ENCODE measurements at regions not wholly inside any gene's neighbourhood (a gene's known extent, or its start where the extent isn't known, plus 50 kb on each side); places are given as distances from the start of the nearest gene placed in this dataset.

DNA sequence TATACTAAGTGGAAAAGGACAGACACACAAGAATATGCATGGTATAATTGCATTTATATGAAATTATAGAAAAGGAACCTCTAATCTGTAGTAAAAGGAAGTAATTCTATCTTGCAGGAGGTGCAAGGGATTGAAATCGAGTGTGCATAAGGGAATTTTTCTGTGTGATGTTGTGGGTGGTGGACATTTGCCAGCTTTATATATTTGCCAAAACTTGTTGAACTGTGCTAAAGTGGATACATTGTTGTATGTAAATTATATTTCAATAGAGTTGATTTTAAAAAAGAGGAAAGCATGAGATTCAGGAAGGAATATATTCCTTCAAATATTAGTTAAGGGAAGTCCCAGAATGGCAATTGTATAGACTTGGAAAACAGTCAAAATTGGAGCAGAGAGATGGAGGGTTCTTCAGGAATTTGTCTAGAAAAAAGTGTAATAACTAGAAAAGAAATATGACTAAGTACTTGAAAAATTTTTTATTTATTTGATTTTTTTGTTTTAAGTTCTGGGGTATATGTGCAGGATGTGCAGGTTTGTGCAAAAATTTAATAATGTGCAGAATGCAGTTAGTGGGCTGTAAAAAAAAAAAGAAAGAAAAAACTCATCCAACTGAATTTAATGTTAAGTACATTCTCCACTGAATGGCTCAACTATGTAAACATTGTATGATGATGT lies 96.1 kb downstream of the ARL4A start:
- Histone ChIP-seq H3K27me3 (replicated peaks; ENCODE audit: insufficient read depth, low read depth, low read length, poor library complexity) (no peaks in the 10 kb centered on the region), H3K4me3 (ENCODE audit: low read depth, low read length, poor library complexity, severe bottlenecking) (no peak overlapping the region), H3K27ac (ENCODE audit: low read depth, low read length, poor library complexity, severe bottlenecking) (no peak overlapping the region), H3K36me3 (ENCODE audit: insufficient read depth, low read length, poor library complexity, severe bottlenecking) (no peaks in the 10 kb centered on the region), H3K4me1 (ENCODE audit: insufficient read depth, low read length, poor library complexity, severe bottlenecking) (no peaks in the 10 kb centered on the region), H3K9me3 (ENCODE audit: low read depth, low read length, poor library complexity, severe bottlenecking) (no peaks in the 10 kb centered on the region)
- intact Hi-C loops (cut with micrococcal nuclease; ENCODE audit: unreplicated experiment) = no loop called here
- BruUV-seq (replicated peaks) = no TSS peak
- ChIA-PET POLR2A (ENCODE audit: low non-redundant PET) (no interaction called here), CTCF (no interaction called here)
- no peak for DNase-seq (ENCODE audit: low spot score)
- TF ChIP-seq, protein P1, sequence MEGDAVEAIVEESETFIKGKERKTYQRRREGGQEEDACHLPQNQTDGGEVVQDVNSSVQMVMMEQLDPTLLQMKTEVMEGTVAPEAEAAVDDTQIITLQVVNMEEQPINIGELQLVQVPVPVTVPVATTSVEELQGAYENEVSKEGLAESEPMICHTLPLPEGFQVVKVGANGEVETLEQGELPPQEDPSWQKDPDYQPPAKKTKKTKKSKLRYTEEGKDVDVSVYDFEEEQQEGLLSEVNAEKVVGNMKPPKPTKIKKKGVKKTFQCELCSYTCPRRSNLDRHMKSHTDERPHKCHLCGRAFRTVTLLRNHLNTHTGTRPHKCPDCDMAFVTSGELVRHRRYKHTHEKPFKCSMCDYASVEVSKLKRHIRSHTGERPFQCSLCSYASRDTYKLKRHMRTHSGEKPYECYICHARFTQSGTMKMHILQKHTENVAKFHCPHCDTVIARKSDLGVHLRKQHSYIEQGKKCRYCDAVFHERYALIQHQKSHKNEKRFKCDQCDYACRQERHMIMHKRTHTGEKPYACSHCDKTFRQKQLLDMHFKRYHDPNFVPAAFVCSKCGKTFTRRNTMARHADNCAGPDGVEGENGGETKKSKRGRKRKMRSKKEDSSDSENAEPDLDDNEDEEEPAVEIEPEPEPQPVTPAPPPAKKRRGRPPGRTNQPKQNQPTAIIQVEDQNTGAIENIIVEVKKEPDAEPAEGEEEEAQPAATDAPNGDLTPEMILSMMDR (conservative IDR thresholded peaks at IDR 0.05; ENCODE audit: low read depth, low read length) = no peak
- TF ChIP-seq EZH2 (IDR thresholded peaks at IDR 0.05; ENCODE audit: borderline replicate concordance, low read depth, low read length, poor library complexity, severe bottlenecking) = no peak

DNA sequence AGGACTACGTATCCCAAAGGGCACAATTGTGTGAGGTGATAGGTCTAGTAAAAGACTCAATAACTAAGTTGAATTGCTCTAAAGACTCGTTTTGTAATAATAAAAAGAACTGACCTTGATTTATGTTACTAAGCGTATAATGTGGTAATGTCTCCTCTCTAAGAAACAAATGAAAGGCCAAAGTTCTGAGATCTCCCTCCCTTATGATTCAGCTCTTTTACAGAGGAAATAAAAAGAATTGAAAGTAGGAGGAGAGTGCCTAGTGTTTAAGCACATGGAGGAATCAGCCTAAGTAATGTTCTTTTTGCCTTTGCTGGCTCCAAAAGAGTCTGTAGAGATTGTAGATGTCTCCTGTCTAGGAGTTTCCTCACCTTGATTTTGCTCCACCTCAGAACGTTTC lies 98.0 kb downstream of the ARL4A start:
- H3K9me3 ChIP-seq (ENCODE audit: low read depth, low read length, poor library complexity, severe bottlenecking) = no peaks in the 10 kb centered on the region
- no TSS peak for BruUV-seq (replicated peaks)
- no peak for DNase-seq (ENCODE audit: low spot score)
- CTCF ChIA-PET = no interaction called here
- intact Hi-C loops (cut with micrococcal nuclease; ENCODE audit: unreplicated experiment) = no loop called here
- no peak overlapping the region for H3K27ac ChIP-seq (ENCODE audit: low read depth, low read length, poor library complexity, severe bottlenecking)
- TF ChIP-seq EZH2 (IDR thresholded peaks at IDR 0.05; ENCODE audit: borderline replicate concordance, low read depth, low read length, poor library complexity, severe bottlenecking) = no peak
- TF ChIP-seq, protein P1 (conservative IDR thresholded peaks at IDR 0.05; ENCODE audit: low read depth, low read length) = no peak
- H3K36me3 ChIP-seq (ENCODE audit: insufficient read depth, low read length, poor library complexity, severe bottlenecking) = no peaks in the 10 kb centered on the region
- H3K27me3 ChIP-seq (replicated peaks; ENCODE audit: insufficient read depth, low read depth, low read length, poor library complexity) = no peaks in the 10 kb centered on the region
- no peak overlapping the region for H3K4me3 ChIP-seq (ENCODE audit: low read depth, low read length, poor library complexity, severe bottlenecking)
- no peaks in the 10 kb centered on the region for H3K4me1 ChIP-seq (ENCODE audit: insufficient read depth, low read length, poor library complexity, severe bottlenecking)
- POLR2A ChIA-PET (ENCODE audit: low non-redundant PET) = no interaction called here

DNA sequence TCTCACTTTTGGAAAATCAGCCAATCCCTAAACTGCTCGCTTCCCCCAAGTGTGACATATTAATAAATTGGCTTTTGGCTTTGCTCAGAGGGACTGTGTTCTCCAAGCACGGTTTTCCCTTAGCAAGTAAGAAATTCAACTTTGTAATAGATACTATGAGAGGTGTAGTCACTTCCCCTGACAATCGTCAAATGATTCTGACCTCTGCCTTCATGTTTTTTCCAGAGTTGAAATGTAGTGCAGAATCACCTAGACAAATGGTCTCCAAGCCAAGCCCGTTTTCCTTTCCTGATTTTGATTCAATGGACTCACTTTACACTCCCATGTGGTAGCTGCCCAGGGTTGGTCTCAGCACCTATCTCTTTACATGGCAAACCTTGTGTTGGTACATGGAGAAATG lies 99.1 kb downstream of the ARL4A start:
- Histone ChIP-seq H3K27ac (ENCODE audit: low read depth, low read length, poor library complexity, severe bottlenecking) (no peak overlapping the region), H3K4me1 (ENCODE audit: insufficient read depth, low read length, poor library complexity, severe bottlenecking) (no peaks in the 10 kb centered on the region), H3K27me3 (replicated peaks; ENCODE audit: insufficient read depth, low read depth, low read length, poor library complexity) (no peaks in the 10 kb centered on the region), H3K4me3 (ENCODE audit: low read depth, low read length, poor library complexity, severe bottlenecking) (no peak overlapping the region), H3K36me3 (ENCODE audit: insufficient read depth, low read length, poor library complexity, severe bottlenecking) (no peaks in the 10 kb centered on the region), H3K9me3 (ENCODE audit: low read depth, low read length, poor library complexity, severe bottlenecking) (no peaks in the 10 kb centered on the region)
- DNase-seq (ENCODE audit: low spot score) = no peak
- ChIA-PET CTCF (no interaction called here), POLR2A (ENCODE audit: low non-redundant PET) (no interaction called here)
- intact Hi-C loops (cut with micrococcal nuclease; ENCODE audit: unreplicated experiment) = no loop called here
- BruUV-seq (replicated peaks) = no TSS peak
- TF ChIP-seq EZH2 (IDR thresholded peaks at IDR 0.05; ENCODE audit: borderline replicate concordance, low read depth, low read length, poor library complexity, severe bottlenecking) = no peak
- TF ChIP-seq, protein P1 (conservative IDR thresholded peaks at IDR 0.05; ENCODE audit: low read depth, low read length) = no peak
